Thyroid gland (tissue), 4 donors: ENCODE measurements at regions not wholly inside any gene's neighbourhood (a gene's known extent, or its start where the extent isn't known, plus 50 kb on each side); places are given as distances from the start of the nearest gene placed in this dataset.

Experiments used
- POLR2A ChIP-seq, 2 donors: fragments of 450-650 bp; IDR thresholded peaks; one replicate each; pipeline ENCODE4 v1.6.1; 2017; ENCODE audit warnings: antibody characterized with exemption in 2 of 2, mild to moderate bottlenecking in 2 of 2, moderate library complexity in 1 of 2
- TF ChIP-seq, protein P1 (sequence below), 6 experiments: fragments of 200-600 bp in 3 of 6; fragments of 450-650 bp in 3 of 6; sonication (generic) in 3 of 6; IDR thresholded peaks; one replicate each; pipeline ENCODE4 v1.5.1; 2016 to 2019; ENCODE audit warnings: antibody characterized with exemption in 6 of 6, mild to moderate bottlenecking in 2 of 6, inconsistent platforms in 1 of 6, moderate library complexity in 1 of 6

DNA sequence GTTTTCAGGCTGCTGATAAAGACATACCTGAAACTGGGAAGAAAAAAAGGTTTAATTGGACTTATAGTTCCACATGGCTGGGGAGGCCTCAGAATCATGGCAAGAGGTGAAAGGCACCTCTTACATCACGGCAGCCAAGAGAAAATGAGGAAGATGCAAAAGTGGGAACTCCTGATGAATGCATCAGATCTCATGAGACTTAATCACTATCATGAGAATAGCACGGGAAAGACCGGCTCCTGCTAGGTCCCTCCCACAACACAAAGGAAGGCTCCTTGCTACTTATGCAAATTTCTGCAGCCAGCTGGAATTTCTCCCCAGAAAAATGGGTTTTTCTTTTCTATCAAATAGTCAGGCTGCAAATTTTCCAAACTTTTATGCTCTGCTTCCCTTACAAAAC lies 174.1 kb upstream of the RMST start:
- no peak for TF ChIP-seq POLR2A (IDR thresholded peaks at IDR 0.05)
- TF ChIP-seq, protein P1, sequence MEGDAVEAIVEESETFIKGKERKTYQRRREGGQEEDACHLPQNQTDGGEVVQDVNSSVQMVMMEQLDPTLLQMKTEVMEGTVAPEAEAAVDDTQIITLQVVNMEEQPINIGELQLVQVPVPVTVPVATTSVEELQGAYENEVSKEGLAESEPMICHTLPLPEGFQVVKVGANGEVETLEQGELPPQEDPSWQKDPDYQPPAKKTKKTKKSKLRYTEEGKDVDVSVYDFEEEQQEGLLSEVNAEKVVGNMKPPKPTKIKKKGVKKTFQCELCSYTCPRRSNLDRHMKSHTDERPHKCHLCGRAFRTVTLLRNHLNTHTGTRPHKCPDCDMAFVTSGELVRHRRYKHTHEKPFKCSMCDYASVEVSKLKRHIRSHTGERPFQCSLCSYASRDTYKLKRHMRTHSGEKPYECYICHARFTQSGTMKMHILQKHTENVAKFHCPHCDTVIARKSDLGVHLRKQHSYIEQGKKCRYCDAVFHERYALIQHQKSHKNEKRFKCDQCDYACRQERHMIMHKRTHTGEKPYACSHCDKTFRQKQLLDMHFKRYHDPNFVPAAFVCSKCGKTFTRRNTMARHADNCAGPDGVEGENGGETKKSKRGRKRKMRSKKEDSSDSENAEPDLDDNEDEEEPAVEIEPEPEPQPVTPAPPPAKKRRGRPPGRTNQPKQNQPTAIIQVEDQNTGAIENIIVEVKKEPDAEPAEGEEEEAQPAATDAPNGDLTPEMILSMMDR (IDR thresholded peaks at IDR 0.05): no peak
